ENCODE measurements at regions not wholly inside any gene's neighbourhood (a gene's known extent, or its start where the extent isn't known, plus 50 kb on each side); places are given as distances from the start of the nearest gene placed in this dataset.

GRCh38 chr2:15702452-15702851, 110.8 kb downstream of the DDX1 start:
- H3K27ac ChIP-seq, result no peak overlapping the region
- 63 to 72% methylated on average over 4 of the region's 4 CpGs for WGBS, 2 donors

GRCh38 chr2:15703365-15703869, 111.7 kb downstream of the DDX1 start:
- H3K4me3 ChIP-seq, result no peak overlapping the region
- no peaks in the 10 kb centered on the region for H3K36me3 ChIP-seq (replicated peaks in 1 of 2; ENCODE audit: insufficient read depth in 1 of 2, low read depth in 2 of 2)
- intact Hi-C loops (cut with DNase I), result no loop called here
- no peak for ATAC-seq
- 70 to 89% methylated on average over 1 of the region's 1 CpG for WGBS, 2 donors
- H3K9me3 ChIP-seq, result no peaks in the 10 kb centered on the region
- no peaks in the 10 kb centered on the region for H3K27me3 ChIP-seq
- no peak overlapping the region for H3K27ac ChIP-seq
- no peaks in the 10 kb centered on the region for H3K4me1 ChIP-seq
- no peak for DNase-seq
- TF ChIP-seq CTCF (IDR thresholded peaks at IDR 0.05), result no peak
- TF ChIP-seq POLR2A (IDR thresholded peaks at IDR 0.05), result no peak

More at GRCh38 chr2:15702452-15702851, 110.8 kb downstream of the DDX1 start:
- H3K4me3 ChIP-seq, result no peak overlapping the region
- no peak for TF ChIP-seq CTCF (IDR thresholded peaks at IDR 0.05)
- TF ChIP-seq POLR2A (IDR thresholded peaks at IDR 0.05), result no peak
- no peaks in the 10 kb centered on the region for H3K4me1 ChIP-seq
- no peaks in the 10 kb centered on the region for H3K36me3 ChIP-seq (replicated peaks in 1 of 2; ENCODE audit: insufficient read depth in 1 of 2, low read depth in 2 of 2)
- no peaks in the 10 kb centered on the region for H3K27me3 ChIP-seq
- ATAC-seq (no peak), DNase-seq (no peak)
- intact Hi-C loops (cut with DNase I), result no loop called here
- no peaks in the 10 kb centered on the region for H3K9me3 ChIP-seq

GRCh38 chr2:15704086-15704787, 112.6 kb downstream of the DDX1 start:
- DNase-seq (no peak), ATAC-seq (peak; percentile 21)
- no peak overlapping the region for H3K4me3 ChIP-seq
- H3K27me3 ChIP-seq, result no peaks in the 10 kb centered on the region
- no peaks in the 10 kb centered on the region for H3K9me3 ChIP-seq
- H3K4me1 ChIP-seq, result no peaks in the 10 kb centered on the region
- H3K36me3 ChIP-seq (replicated peaks in 1 of 2; ENCODE audit: insufficient read depth in 1 of 2, low read depth in 2 of 2), result no peaks in the 10 kb centered on the region
- WGBS, 2 donors, result 30 to 47% methylated on average over 2 of the region's 2 CpGs
- H3K27ac ChIP-seq, result peak overlapping the region in 1 of 4 donors; percentile 46
- intact Hi-C loops (cut with DNase I), result no loop called here
- TF ChIP-seq POLR2A (IDR thresholded peaks at IDR 0.05) (no peak), CTCF (IDR thresholded peaks at IDR 0.05) (no peak)

- Histone ChIP-seq H3K27me3 (no peaks in the 10 kb centered on the region), H3K36me3 (replicated peaks in 1 of 2; ENCODE audit: insufficient read depth in 1 of 2, low read depth in 2 of 2) (no peaks in the 10 kb centered on the region), H3K4me1 (no peaks in the 10 kb centered on the region), H3K9me3 (no peaks in the 10 kb centered on the region), H3K4me3 (no peak overlapping the region), H3K27ac (no peak overlapping the region)
- DNase-seq (no peak), ATAC-seq (no peak)
- WGBS, 2 donors, result 50 to 72% methylated on average over 1 of the region's 1 CpG
- no peak for TF ChIP-seq POLR2A (IDR thresholded peaks at IDR 0.05)
- TF ChIP-seq CTCF (IDR thresholded peaks at IDR 0.05), result no peak
- intact Hi-C loops (cut with DNase I), result no loop called here
Measured at GRCh38 chr2:15704788-15705115, 113.1 kb downstream of the DDX1 start.

GRCh38 chr2:15705310-15705709, 113.6 kb downstream of the DDX1 start:
- H3K27ac ChIP-seq, result no peak overlapping the region
- no peaks in the 10 kb centered on the region for H3K27me3 ChIP-seq
- WGBS, 2 donors, result 81 to 91% methylated on average over 6 of the region's 6 CpGs

More at GRCh38 chr2:15705310-15705709, 113.6 kb downstream of the DDX1 start:
- H3K4me1 ChIP-seq, result no peaks in the 10 kb centered on the region
- TF ChIP-seq CTCF (IDR thresholded peaks at IDR 0.05) (no peak), POLR2A (IDR thresholded peaks at IDR 0.05) (no peak)
- ATAC-seq (no peak), DNase-seq (no peak)
- intact Hi-C loops (cut with DNase I), result no loop called here
- H3K4me3 ChIP-seq, result no peak overlapping the region
- no peaks in the 10 kb centered on the region for H3K9me3 ChIP-seq
- H3K36me3 ChIP-seq (replicated peaks in 1 of 2; ENCODE audit: insufficient read depth in 1 of 2, low read depth in 2 of 2), result no peaks in the 10 kb centered on the region

All from body of pancreas (tissue), 4 donors.